DMS153 treated with DMSO at 0.1 percent for 48 hours (cell line): ENCODE measurements at regions not wholly inside any gene's neighbourhood (a gene's known extent, or its start where the extent isn't known, plus 50 kb on each side); places are given as distances from the start of the nearest gene placed in this dataset.
"Not testable (repeated sequence)": the region's sequence is repeated elsewhere in the genome, so short reads cannot be mapped to it uniquely, and the experiment has no call there.

Experiments used
- DNase-seq: peaks from one replicate; lab custom pipeline; 2025; ENCODE audit not compliant: unreplicated experiment; lab: John Stamatoyannopoulos, UW

- DNase-seq, result no peak
These were observed 619.1 kb upstream of the BCHE start for GRCh38 chr3:166456286-166456685.

- no peak for DNase-seq
These were observed 618.5 kb upstream of the BCHE start for GRCh38 chr3:166455744-166456143.

- DNase-seq, result no peak
These were observed 616.3 kb upstream of the BCHE start for GRCh38 chr3:166453478-166453877.

- DNase-seq, result no peak
These were observed 614.8 kb upstream of the BCHE start for GRCh38 chr3:166451997-166452396.

- DNase-seq, result no peak
These were observed 610.3 kb upstream of the BCHE start for GRCh38 chr3:166447513-166447912.

GRCh38 chr3:166446986-166447385 is 609.8 kb upstream of the BCHE start:
- DNase-seq, result no peak

- no peak for DNase-seq
These were observed 609.1 kb upstream of the BCHE start for GRCh38 chr3:166446291-166446690.

- DNase-seq, result no peak
These were observed 608.6 kb upstream of the BCHE start for GRCh38 chr3:166445865-166446264.

GRCh38 chr3:166444756-166445155 is 607.5 kb upstream of the BCHE start:
- DNase-seq, result no peak

GRCh38 chr3:166444336-166444735 is 607.1 kb upstream of the BCHE start:
- DNase-seq, result no peak

- no peak for DNase-seq
These were observed 598.3 kb upstream of the BCHE start for GRCh38 chr3:166435469-166436057.

- DNase-seq, result no peak
These were observed 595.8 kb upstream of the BCHE start for GRCh38 chr3:166433060-166433459.

GRCh38 chr3:166425900-166426611 is 588.8 kb upstream of the BCHE start:
- no peak for DNase-seq

GRCh38 chr3:166425021-166425420 is 587.8 kb upstream of the BCHE start:
- DNase-seq, result no peak

- not testable (repeated sequence) for DNase-seq
These were observed 586.7 kb upstream of the BCHE start for GRCh38 chr3:166423824-166424513.

- DNase-seq, result no peak
These were observed 585.3 kb upstream of the BCHE start for GRCh38 chr3:166422556-166422955.

GRCh38 chr3:166420071-166420470 is 582.8 kb upstream of the BCHE start:
- no peak for DNase-seq

GRCh38 chr3:166405896-166406295 is 568.7 kb upstream of the BCHE start:
- DNase-seq, result no peak

GRCh38 chr3:166405465-166405864 is 568.2 kb upstream of the BCHE start:
- no peak for DNase-seq

- no peak for DNase-seq
These were observed 553.1 kb upstream of the BCHE start for GRCh38 chr3:166390303-166390702.

- no peak for DNase-seq
These were observed 551.1 kb upstream of the BCHE start for GRCh38 chr3:166388321-166388720.

- DNase-seq, result no peak
These were observed 535.4 kb upstream of the BCHE start for GRCh38 chr3:166372571-166373106.
